HL-60 (cell line): ENCODE measurements at regions not wholly inside any gene's neighbourhood (a gene's known extent, or its start where the extent isn't known, plus 50 kb on each side); places are given as distances from the start of the nearest gene placed in this dataset.

ENCODE experiments used
- GABPA ChIP-seq: IDR thresholded peaks from 2 replicates; pipeline ENCODE4 v1.6.1; 2012; ENCODE audit warnings: low read depth
- POLR2AphosphoS5 ChIP-seq: IDR thresholded peaks from 2 replicates; pipeline ENCODE4 v1.6.1; 2012; ENCODE audit warnings: low read depth
- TF ChIP-seq, protein P1 (sequence below): IDR thresholded peaks from one replicate; pipeline ENCODE4 v1.5.1; 2011; ENCODE audit warnings: low read length, control low read depth, inconsistent platforms; ENCODE audit not compliant: insufficient read depth
- TF ChIP-seq, protein P2 (sequence below): IDR thresholded peaks from 2 replicates; pipeline ENCODE4 v1.6.1; 2012; ENCODE audit warnings: low read depth; ENCODE audit not compliant: insufficient replicate concordance

DNA sequence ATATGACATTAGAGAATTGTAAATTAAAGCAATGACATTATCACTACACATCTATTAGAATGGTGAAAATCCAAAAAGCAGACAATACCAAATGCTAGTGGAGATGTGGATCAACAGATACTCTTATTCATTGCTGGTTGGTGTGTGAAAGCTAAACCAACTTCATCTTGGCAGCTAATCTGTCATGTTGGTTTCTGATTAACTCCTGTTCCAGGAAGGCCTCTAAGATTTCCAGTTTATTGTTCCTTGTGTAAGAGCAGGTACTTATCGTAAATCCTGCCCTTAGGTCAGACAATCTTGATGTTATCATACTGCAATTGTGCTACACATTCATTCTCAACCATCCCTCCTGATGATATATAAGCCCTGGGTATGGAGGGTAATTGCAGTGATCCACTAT is 809.0 kb upstream of the DIAPH2 start:
- TF ChIP-seq POLR2AphosphoS5 (no peak), GABPA (no peak)
- TF ChIP-seq, protein P1, sequence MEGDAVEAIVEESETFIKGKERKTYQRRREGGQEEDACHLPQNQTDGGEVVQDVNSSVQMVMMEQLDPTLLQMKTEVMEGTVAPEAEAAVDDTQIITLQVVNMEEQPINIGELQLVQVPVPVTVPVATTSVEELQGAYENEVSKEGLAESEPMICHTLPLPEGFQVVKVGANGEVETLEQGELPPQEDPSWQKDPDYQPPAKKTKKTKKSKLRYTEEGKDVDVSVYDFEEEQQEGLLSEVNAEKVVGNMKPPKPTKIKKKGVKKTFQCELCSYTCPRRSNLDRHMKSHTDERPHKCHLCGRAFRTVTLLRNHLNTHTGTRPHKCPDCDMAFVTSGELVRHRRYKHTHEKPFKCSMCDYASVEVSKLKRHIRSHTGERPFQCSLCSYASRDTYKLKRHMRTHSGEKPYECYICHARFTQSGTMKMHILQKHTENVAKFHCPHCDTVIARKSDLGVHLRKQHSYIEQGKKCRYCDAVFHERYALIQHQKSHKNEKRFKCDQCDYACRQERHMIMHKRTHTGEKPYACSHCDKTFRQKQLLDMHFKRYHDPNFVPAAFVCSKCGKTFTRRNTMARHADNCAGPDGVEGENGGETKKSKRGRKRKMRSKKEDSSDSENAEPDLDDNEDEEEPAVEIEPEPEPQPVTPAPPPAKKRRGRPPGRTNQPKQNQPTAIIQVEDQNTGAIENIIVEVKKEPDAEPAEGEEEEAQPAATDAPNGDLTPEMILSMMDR: no peak
- TF ChIP-seq, protein P2, sequence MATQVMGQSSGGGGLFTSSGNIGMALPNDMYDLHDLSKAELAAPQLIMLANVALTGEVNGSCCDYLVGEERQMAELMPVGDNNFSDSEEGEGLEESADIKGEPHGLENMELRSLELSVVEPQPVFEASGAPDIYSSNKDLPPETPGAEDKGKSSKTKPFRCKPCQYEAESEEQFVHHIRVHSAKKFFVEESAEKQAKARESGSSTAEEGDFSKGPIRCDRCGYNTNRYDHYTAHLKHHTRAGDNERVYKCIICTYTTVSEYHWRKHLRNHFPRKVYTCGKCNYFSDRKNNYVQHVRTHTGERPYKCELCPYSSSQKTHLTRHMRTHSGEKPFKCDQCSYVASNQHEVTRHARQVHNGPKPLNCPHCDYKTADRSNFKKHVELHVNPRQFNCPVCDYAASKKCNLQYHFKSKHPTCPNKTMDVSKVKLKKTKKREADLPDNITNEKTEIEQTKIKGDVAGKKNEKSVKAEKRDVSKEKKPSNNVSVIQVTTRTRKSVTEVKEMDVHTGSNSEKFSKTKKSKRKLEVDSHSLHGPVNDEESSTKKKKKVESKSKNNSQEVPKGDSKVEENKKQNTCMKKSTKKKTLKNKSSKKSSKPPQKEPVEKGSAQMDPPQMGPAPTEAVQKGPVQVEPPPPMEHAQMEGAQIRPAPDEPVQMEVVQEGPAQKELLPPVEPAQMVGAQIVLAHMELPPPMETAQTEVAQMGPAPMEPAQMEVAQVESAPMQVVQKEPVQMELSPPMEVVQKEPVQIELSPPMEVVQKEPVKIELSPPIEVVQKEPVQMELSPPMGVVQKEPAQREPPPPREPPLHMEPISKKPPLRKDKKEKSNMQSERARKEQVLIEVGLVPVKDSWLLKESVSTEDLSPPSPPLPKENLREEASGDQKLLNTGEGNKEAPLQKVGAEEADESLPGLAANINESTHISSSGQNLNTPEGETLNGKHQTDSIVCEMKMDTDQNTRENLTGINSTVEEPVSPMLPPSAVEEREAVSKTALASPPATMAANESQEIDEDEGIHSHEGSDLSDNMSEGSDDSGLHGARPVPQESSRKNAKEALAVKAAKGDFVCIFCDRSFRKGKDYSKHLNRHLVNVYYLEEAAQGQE: no peak
